NB4 (cell line): ENCODE measurements at regions not wholly inside any gene's neighbourhood (a gene's known extent, or its start where the extent isn't known, plus 50 kb on each side); places are given as distances from the start of the nearest gene placed in this dataset.

Source experiments
- MYC ChIP-seq: IDR thresholded peaks from 2 replicates; pipeline ENCODE4 v1.6.1; 2011; ENCODE audit warnings: low read depth, low read length
- POLR2A ChIP-seq: IDR thresholded peaks from 2 replicates; pipeline ENCODE4 v1.6.1; 2011; ENCODE audit warnings: mild to moderate bottlenecking; ENCODE audit not compliant: insufficient read length; ENCODE audit errors: extremely low read depth
- TF ChIP-seq, protein P1 (sequence below): IDR thresholded peaks from one replicate; pipeline ENCODE4 v1.5.1; 2012; ENCODE audit warnings: low read depth, low read length
- TF ChIP-seq, protein P2 (sequence below): IDR thresholded peaks from 2 replicates; pipeline ENCODE4 v1.6.1; 2011; ENCODE audit warnings: low read depth, low read length

DNA sequence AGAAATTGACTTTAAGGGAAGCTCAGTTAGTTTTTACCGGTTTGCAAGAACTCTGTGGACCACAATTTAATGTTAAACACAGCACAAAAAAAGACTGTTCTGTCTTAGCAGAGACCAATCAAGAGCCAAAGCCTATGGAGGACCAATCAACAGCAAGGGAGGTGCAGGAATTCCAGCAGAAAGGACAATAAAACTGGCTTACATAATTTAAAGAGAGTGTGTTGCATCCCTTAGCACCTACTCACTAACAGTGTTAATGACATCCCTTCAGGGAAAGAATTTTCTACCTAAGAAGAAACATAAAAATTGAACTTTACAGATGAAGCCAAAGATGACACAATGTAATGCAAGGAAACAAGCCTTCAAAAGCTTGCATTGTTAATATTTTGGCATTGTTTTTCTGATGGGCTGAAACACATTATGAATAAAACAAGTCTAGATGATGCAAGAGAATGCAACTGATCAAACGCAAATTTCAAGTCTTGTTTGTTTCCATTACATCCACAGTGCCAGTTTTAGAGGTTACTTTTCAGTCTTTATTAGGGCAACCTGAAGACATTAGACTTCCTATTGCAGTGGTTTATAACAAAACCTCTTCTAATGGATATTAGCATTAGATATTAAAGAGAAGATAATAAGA, 111.3 kb upstream of the FST start:
- TF ChIP-seq MYC: no peak
- TF ChIP-seq, protein P1, sequence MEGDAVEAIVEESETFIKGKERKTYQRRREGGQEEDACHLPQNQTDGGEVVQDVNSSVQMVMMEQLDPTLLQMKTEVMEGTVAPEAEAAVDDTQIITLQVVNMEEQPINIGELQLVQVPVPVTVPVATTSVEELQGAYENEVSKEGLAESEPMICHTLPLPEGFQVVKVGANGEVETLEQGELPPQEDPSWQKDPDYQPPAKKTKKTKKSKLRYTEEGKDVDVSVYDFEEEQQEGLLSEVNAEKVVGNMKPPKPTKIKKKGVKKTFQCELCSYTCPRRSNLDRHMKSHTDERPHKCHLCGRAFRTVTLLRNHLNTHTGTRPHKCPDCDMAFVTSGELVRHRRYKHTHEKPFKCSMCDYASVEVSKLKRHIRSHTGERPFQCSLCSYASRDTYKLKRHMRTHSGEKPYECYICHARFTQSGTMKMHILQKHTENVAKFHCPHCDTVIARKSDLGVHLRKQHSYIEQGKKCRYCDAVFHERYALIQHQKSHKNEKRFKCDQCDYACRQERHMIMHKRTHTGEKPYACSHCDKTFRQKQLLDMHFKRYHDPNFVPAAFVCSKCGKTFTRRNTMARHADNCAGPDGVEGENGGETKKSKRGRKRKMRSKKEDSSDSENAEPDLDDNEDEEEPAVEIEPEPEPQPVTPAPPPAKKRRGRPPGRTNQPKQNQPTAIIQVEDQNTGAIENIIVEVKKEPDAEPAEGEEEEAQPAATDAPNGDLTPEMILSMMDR: no peak
- no peak for TF ChIP-seq POLR2A
- TF ChIP-seq, protein P2, sequence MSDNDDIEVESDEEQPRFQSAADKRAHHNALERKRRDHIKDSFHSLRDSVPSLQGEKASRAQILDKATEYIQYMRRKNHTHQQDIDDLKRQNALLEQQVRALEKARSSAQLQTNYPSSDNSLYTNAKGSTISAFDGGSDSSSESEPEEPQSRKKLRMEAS: no peak
